ENCODE measurements at regions not wholly inside any gene's neighbourhood (a gene's known extent, or its start where the extent isn't known, plus 50 kb on each side); places are given as distances from the start of the nearest gene placed in this dataset.

GRCh38 chr9:106691627-106692026 is 171.3 kb upstream of the ZNF462 start:
- ChIA-PET POLR2A (ENCODE audit: low non-redundant PET) (no interaction called here), CTCF (no interaction called here)
- DNase-seq (ENCODE audit: low spot score): no peak
- no peak for TF ChIP-seq CTCF (conservative IDR thresholded peaks at IDR 0.05; ENCODE audit: low read depth)
- no peak overlapping the region for H3K27ac ChIP-seq

GRCh38 chr9:106693558-106693957 is 169.4 kb upstream of the ZNF462 start:
- DNase-seq (ENCODE audit: low spot score): no peak
- TF ChIP-seq CTCF (conservative IDR thresholded peaks at IDR 0.05; ENCODE audit: low read depth): no peak
- no peak overlapping the region for H3K27ac ChIP-seq
- ChIA-PET POLR2A (ENCODE audit: low non-redundant PET) (no interaction called here), CTCF (interaction anchor here (0.9 kb wide), 1 partner anchor 20 kb away, joined by 3 read pairs; no protein-coding TSS in a partner anchor)

DNA sequence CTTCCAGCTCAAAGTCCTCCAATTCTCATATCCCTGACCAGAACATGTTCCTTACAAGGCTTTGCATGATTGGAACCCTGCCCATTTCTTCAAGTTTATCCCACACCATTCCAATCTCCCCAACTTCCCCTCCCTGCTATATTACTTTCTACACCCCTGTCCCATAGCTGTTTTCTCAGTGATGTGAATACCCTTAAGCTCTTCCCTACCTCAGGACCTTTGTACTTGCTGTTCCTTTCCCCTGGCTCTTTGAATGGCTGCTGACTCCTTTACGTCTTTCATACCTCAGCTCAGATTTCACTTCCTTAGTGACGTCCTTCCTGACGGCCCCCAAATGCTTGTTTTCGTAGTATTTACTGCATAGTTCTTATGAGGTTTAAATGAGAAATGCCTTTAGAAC is 166.2 kb upstream of the ZNF462 start:
- no peak for DNase-seq (ENCODE audit: low spot score)
- no peak for TF ChIP-seq CTCF (conservative IDR thresholded peaks at IDR 0.05; ENCODE audit: low read depth)
- ChIA-PET POLR2A (ENCODE audit: low non-redundant PET) (no interaction called here), CTCF (interaction anchor here (0.6 to 0.9 kb wide), 2 partner anchors 17 to 447 kb away, joined by 3 to 6 read pairs; no protein-coding TSS in a partner anchor)
- H3K27ac ChIP-seq: no peak overlapping the region

- TF ChIP-seq CTCF (conservative IDR thresholded peaks at IDR 0.05; ENCODE audit: low read depth): no peak
- POLR2A ChIA-PET (ENCODE audit: low non-redundant PET): no interaction called here
- CTCF ChIA-PET: interaction anchor here (0.9 kb wide), 1 partner anchor 16 kb away, joined by 3 read pairs; no protein-coding TSS in a partner anchor
- DNase-seq (ENCODE audit: low spot score): no peak
- peak overlapping the region; percentile 67 for H3K27ac ChIP-seq
Measured at GRCh38 chr9:106697390-106697749, 165.6 kb upstream of the ZNF462 start.

GRCh38 chr9:106697750-106698502 is 165.0 kb upstream of the ZNF462 start:
- CTCF ChIA-PET: interaction anchor here (0.6 to 0.7 kb wide), 2 partner anchors 283 to 542 kb away, joined by 3 to 4 read pairs; no protein-coding TSS in a partner anchor
- POLR2A ChIA-PET (ENCODE audit: low non-redundant PET): no interaction called here
- H3K27ac ChIP-seq: peak overlapping the region; percentile 67
- TF ChIP-seq CTCF (conservative IDR thresholded peaks at IDR 0.05; ENCODE audit: low read depth): no peak
- DNase-seq (ENCODE audit: low spot score): peak; percentile 79

DNA sequence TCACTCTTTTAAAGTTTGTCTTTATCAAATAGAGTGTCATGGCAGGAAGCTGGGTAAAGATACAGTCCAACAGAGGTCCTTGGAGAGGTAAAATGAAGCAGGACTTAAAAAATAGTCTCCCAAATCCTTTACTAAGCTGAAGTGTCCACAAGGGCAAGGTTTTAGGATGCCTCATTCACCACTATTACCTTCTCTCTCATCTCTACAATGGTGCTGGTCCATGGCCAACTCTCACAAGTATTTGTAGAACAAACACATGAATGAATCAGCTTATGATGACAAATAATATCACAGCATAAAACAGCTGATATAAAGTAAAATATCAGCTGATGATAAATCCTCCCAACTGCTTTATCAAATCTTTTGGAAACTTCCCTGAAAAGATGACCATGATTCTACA is 162.3 kb upstream of the ZNF462 start:
- ChIA-PET POLR2A (ENCODE audit: low non-redundant PET) (no interaction called here), CTCF (no interaction called here)

More for the DNA sequence above, 162.3 kb upstream of the ZNF462 start:
- DNase-seq (ENCODE audit: low spot score): no peak
- TF ChIP-seq CTCF (conservative IDR thresholded peaks at IDR 0.05; ENCODE audit: low read depth): no peak
- no peak overlapping the region for H3K27ac ChIP-seq
